Astrocyte of the spinal cord (primary cell): ENCODE measurements at regions not wholly inside any gene's neighbourhood (a gene's known extent, or its start where the extent isn't known, plus 50 kb on each side); places are given as distances from the start of the nearest gene placed in this dataset.

Source experiments
- DNase-seq: peaks from one replicate; pipeline ENCODE4 v3.0.0; 2011; ENCODE audit warnings: low read depth, low spot score
- H3K4me3 ChIP-seq: 2 replicates; pipeline ENCODE4 v1.5.1; 2011; ENCODE audit warnings: low read depth, mild to moderate bottlenecking, low read length, moderate library complexity
- in situ Hi-C: cut with HindIII; loops from 2 replicates; pipeline ENCODE4 v1.10.0; 2017; ENCODE audit warnings: low sequenced_read_pairs
- TF ChIP-seq, protein P1 (sequence below): IDR thresholded peaks from 2 replicates; pipeline ENCODE4 v1.5.1; 2012; ENCODE audit warnings: low read depth, mild to moderate bottlenecking, low read length, inconsistent platforms

DNA sequence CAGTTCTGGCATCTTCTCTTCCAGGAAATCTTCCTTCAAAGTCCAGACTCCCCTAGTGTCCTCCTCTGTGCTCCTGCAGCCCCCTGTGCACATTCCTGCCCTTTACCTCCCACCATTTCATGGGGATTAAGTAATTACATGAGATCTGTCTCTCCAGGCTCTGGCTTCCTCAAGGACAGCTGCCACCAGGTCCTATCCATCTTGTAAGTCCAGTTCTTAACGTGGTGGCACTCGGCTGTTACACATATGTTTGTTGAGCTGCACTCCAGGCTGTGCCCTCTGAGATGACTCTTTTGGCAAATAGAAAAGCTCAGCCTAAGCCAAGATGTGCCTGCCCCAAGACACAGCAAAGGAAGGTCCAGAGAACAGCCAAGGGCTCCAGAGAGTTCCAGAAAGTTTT, 57.4 kb upstream of the CAMK1G start:
- TF ChIP-seq, protein P1, sequence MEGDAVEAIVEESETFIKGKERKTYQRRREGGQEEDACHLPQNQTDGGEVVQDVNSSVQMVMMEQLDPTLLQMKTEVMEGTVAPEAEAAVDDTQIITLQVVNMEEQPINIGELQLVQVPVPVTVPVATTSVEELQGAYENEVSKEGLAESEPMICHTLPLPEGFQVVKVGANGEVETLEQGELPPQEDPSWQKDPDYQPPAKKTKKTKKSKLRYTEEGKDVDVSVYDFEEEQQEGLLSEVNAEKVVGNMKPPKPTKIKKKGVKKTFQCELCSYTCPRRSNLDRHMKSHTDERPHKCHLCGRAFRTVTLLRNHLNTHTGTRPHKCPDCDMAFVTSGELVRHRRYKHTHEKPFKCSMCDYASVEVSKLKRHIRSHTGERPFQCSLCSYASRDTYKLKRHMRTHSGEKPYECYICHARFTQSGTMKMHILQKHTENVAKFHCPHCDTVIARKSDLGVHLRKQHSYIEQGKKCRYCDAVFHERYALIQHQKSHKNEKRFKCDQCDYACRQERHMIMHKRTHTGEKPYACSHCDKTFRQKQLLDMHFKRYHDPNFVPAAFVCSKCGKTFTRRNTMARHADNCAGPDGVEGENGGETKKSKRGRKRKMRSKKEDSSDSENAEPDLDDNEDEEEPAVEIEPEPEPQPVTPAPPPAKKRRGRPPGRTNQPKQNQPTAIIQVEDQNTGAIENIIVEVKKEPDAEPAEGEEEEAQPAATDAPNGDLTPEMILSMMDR: no peak
- DNase-seq: no peak
- in situ Hi-C loops: no loop called here
- H3K4me3 ChIP-seq: no peak overlapping the region

DNA sequence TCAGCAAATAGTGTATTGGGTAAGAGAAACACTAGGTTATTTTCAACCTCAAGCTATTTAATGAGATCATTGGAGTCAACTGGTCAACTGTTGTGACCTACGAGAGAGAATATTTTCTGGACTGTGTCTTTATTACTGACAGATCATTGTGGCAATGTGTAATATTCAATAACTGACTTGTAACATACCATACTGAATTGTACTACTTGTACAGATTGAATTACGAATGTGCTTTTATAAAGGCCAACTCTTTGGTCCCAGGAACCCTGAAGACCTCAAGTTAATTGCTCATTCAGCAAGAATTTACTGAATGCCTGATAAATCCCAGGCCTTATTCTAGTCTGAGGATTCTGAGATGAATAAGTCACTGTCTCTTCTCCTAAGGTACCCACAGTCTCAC, 56.1 kb upstream of the CAMK1G start:
- TF ChIP-seq, protein P1: no peak
- peak; percentile 21 for DNase-seq
- H3K4me3 ChIP-seq: no peak overlapping the region
- in situ Hi-C loops: no loop called here

DNA sequence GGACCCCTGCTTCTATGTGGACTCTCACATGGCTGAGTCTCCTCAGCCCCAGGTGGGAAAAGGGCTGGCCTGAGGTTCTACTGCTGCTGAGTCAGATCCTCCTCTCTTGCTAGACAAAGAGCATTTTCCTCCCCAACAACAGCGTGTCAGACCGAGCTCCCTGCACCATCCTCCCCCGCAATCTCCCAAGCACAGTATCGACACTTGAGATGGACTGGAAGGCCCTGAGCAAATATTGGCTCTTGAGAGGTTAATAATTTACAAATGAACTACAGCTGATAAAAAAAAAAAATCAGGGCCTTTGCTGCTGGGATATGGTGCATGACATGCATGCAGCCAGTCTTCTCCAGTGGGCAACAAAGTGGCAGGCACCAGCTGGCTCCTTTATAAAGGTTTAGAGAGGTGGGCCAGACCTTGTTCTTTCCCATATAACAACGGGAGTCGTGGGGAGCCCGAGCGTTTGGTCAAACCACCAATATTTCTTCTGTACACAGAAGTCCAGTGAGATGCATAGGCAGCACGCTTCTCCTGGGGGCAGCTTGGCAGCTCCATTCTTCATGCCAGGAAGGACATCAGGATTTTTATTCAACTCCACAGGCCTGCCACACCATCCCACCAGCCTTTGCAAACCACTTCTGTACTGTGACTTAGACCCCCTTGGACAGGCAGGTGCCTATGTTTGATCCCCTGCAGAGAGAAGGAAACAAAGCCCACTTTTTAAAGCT, 55.4 kb upstream of the CAMK1G start:
- H3K4me3 ChIP-seq: no peak overlapping the region
- TF ChIP-seq, protein P1: no peak
- in situ Hi-C loops: no loop called here
- no peak for DNase-seq

DNA sequence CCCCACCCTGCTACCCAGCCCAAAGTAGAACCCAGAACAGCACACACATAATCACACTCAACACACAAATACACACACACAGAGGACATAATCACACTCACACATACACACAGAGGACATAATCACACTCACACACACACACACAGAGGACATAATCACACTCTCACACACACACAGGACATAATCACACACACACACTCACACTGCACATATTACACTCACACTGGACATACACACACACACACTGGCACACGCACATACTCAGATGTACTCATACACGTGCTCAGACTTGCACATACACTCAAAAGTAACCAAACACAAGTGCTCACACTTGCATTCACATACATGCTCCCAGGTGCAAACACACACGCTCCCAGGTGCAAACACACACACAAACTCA, 54.3 kb upstream of the CAMK1G start:
- TF ChIP-seq, protein P1: no peak
- in situ Hi-C loops: no loop called here
- no peak for DNase-seq
- no peak overlapping the region for H3K4me3 ChIP-seq

DNA sequence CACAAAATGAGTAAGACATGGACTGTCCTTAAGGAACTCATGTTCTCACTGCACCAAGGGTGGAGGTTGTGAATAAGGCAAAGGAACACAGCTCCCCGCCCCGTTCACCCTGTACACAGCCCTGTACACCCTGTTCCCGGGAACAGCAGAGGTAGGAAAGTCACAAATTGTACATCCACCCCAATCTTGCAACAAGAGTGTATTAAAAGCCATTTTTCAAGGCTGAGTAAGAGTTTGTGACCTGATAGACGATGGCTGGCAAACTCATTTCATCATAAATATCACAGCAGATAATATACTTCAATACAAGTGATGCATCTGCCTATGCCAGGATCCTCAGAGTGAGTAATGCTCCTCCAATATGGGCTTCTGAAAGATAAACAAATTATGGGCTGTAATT, 52.5 kb upstream of the CAMK1G start:
- in situ Hi-C loops: no loop called here
- H3K4me3 ChIP-seq: no peak overlapping the region
- no peak for DNase-seq
- TF ChIP-seq, protein P1: no peak

DNA sequence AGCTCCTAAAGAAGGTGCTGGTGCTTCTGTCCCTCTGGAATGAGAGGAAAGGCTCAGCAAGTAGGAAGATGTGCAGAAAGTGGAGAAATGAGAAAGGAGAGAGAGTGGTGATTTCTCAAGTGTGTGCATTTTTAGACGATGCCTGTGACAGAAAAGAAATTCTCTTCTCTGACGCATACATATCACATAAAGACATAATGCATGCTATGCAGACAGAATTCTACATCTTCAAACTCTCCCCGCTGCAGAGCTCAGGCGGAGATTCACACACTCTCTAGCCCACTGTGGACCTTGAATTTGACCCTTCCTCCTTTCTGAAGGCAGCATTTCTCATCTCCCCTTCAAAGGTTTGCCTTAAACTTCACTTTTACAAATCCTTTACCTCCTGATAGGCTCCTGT, 52.0 kb upstream of the CAMK1G start:
- in situ Hi-C loops: no loop called here
- H3K4me3 ChIP-seq: no peak overlapping the region
- no peak for DNase-seq
- TF ChIP-seq, protein P1: no peak
